BLaER1 treated with 17β-estradiol and CSF1 and Interleukin-3, amounts not matched to agents 10 nM and 100 nM (cell line): ENCODE measurements at regions not wholly inside any gene's neighbourhood (a gene's known extent, or its start where the extent isn't known, plus 50 kb on each side); places are given as distances from the start of the nearest gene placed in this dataset.
"Not testable (repeated sequence)": the region's sequence is repeated elsewhere in the genome, so short reads cannot be mapped to it uniquely, and the experiment has no call there.

Experiments
- H3K27ac ChIP-seq, 11 experiments: shearing (Covaris generic); formaldehyde crosslinking; 2 replicates each; pipeline ENCODE4 v1.8.1; 2022
- H3K27me3 ChIP-seq, 11 experiments: shearing (Covaris generic); formaldehyde crosslinking; 2 replicates each; pipeline ENCODE4 v1.8.1; 2022
- H3K36me3 ChIP-seq, 11 experiments: shearing (Covaris generic); formaldehyde crosslinking; 2 replicates each; pipeline ENCODE4 v1.8.1; 2022
- H3K4me1 ChIP-seq, 10 experiments: shearing (Covaris generic); formaldehyde crosslinking; 2 replicates each; pipeline ENCODE4 v1.8.1; 2022
- H3K4me2 ChIP-seq, 11 experiments: shearing (Covaris generic); formaldehyde crosslinking; 2 replicates each; pipeline ENCODE4 v1.8.1; 2022
- H3K4me3 ChIP-seq, 10 experiments: shearing (Covaris generic); formaldehyde crosslinking; 2 replicates each; pipeline ENCODE4 v1.8.1; 2022
- H3K9ac ChIP-seq, 11 experiments: shearing (Covaris generic); formaldehyde crosslinking; 2 replicates each; pipeline ENCODE4 v1.8.1; 2022
- H3K9me3 ChIP-seq, 11 experiments: shearing (Covaris generic); formaldehyde crosslinking; replicated peaks in 1 of 11; 2 replicates each; pipeline ENCODE4 v1.8.1; 2022
- H4K20me1 ChIP-seq, 11 experiments: shearing (Covaris generic); formaldehyde crosslinking; 2 replicates each; pipeline ENCODE4 v1.8.1; 2022
- Cebpa-rat ChIP-seq, 11 experiments: shearing (Covaris generic); IDR thresholded peaks; 2 replicates each; pipeline ENCODE4 v1.8.1; 2022

GRCh38 chr5:14929293-14930065 is 57.9 kb upstream of the ANKH start:
- H3K9ac ChIP-seq: no peak overlapping the region
- H4K20me1 ChIP-seq: no peaks in the 10 kb centered on the region
- peaks cover 0 to 21% (median 0%) of the 10 kb centered on the region in 11 experiments; a peak in 4 of 22 replicates for H3K9me3 ChIP-seq
- H3K27ac ChIP-seq: peak overlapping the region in 9 of 11 experiments; percentile 0 to 40 (median 29); a peak in 10 of 22 replicates
- H3K4me2 ChIP-seq: peak overlapping the region in 5 of 11 experiments; percentile 26 to 45 (median 36); a peak in 8 of 22 replicates
- H3K4me1 ChIP-seq: peaks cover 26 to 86% (median 44%) of the 10 kb centered on the region in 10 experiments
- H3K4me3 ChIP-seq: no peak overlapping the region
- H3K27me3 ChIP-seq: no peaks in the 10 kb centered on the region
- H3K36me3 ChIP-seq: no peaks in the 10 kb centered on the region
- TF ChIP-seq Cebpa-rat (IDR thresholded peaks at IDR 0.05): no peak

- H3K27ac ChIP-seq: peak overlapping the region in 7 of 11 experiments; percentile 5 to 95 (median 88); a peak in 6 of 22 replicates
- H3K27me3 ChIP-seq: no peaks in the 10 kb centered on the region
- H3K9ac ChIP-seq: no peak overlapping the region
- no peak overlapping the region for H3K4me3 ChIP-seq
- H3K36me3 ChIP-seq: no peaks in the 10 kb centered on the region
- H4K20me1 ChIP-seq: no peaks in the 10 kb centered on the region
- peaks cover 0 to 13% (median 0%) of the 10 kb centered on the region in 11 experiments; a peak in 4 of 22 replicates for H3K9me3 ChIP-seq
- TF ChIP-seq Cebpa-rat (IDR thresholded peaks at IDR 0.05): no peak
- H3K4me2 ChIP-seq: peak overlapping the region in 2 of 11 experiments; percentile 13 to 78; a peak in 2 of 22 replicates
- peaks cover 29 to 86% (median 50%) of the 10 kb centered on the region in 10 experiments for H3K4me1 ChIP-seq
Observed at GRCh38 chr5:14928661-14929060, 57.1 kb upstream of the ANKH start.

GRCh38 chr5:14925326-14925725 is 53.7 kb upstream of the ANKH start:
- H3K4me3 ChIP-seq: peak overlapping the region in 7 of 10 experiments; percentile 7 to 36 (median 24); a peak in 6 of 20 replicates
- no peak for TF ChIP-seq Cebpa-rat (IDR thresholded peaks at IDR 0.05)
- H3K4me1 ChIP-seq: peaks cover 29 to 96% (median 68%) of the 10 kb centered on the region in 10 experiments
- H3K9ac ChIP-seq: peak overlapping the region; percentile 36 to 80 (median 75); a peak in 21 of 22 replicates
- peak overlapping the region; percentile 52 to 95 (median 91); a peak in 21 of 22 replicates for H3K27ac ChIP-seq
- no peaks in the 10 kb centered on the region for H3K27me3 ChIP-seq
- H3K4me2 ChIP-seq: peak overlapping the region; percentile 74 to 86 (median 82)
- H3K36me3 ChIP-seq: no peaks in the 10 kb centered on the region
- no peaks in the 10 kb centered on the region; a peak in 1 of 22 replicates for H3K9me3 ChIP-seq
- no peaks in the 10 kb centered on the region for H4K20me1 ChIP-seq

GRCh38 chr5:14922952-14923351 is 51.4 kb upstream of the ANKH start:
- not testable (repeated sequence) for H3K9me3 ChIP-seq, H3K4me3 ChIP-seq, H4K20me1 ChIP-seq, H3K27me3 ChIP-seq, H3K36me3 ChIP-seq, H3K9ac ChIP-seq
- 0 out of 22 replicates have a peak, but pooled peaks of 1 of the 11 experiments have one; percentile 27 for TF ChIP-seq Cebpa-rat (IDR thresholded peaks at IDR 0.05)
- H3K27ac ChIP-seq: peak overlapping the region in 9 of 11 experiments; percentile 10 to 95 (median 57); a peak in 14 of 22 replicates
- H3K4me1 ChIP-seq: peaks cover 29 to 82% (median 57%) of the 10 kb centered on the region in 10 experiments
- peak overlapping the region in 8 of 11 experiments; percentile 5 to 86 (median 62); a peak in 14 of 22 replicates for H3K4me2 ChIP-seq

- H3K27me3 ChIP-seq: no peaks in the 10 kb centered on the region
- no peak for TF ChIP-seq Cebpa-rat (IDR thresholded peaks at IDR 0.05)
- peaks cover 0 to 3% (median 0%) of the 10 kb centered on the region in 11 experiments; a peak in 4 of 22 replicates for H3K9me3 ChIP-seq
- no peak overlapping the region for H3K4me3 ChIP-seq
- peak overlapping the region in 8 of 11 experiments; percentile 13 to 86 (median 62); a peak in 13 of 22 replicates for H3K4me2 ChIP-seq
- H3K4me1 ChIP-seq: peaks cover 29 to 77% (median 52%) of the 10 kb centered on the region in 10 experiments
- H3K9ac ChIP-seq: no peak overlapping the region; a peak in 1 of 22 replicates
- H3K36me3 ChIP-seq: no peaks in the 10 kb centered on the region
- H4K20me1 ChIP-seq: no peaks in the 10 kb centered on the region
- peak overlapping the region in 7 of 11 experiments; percentile 40 to 95 (median 51); a peak in 14 of 22 replicates for H3K27ac ChIP-seq
Observed at GRCh38 chr5:14922456-14922855, 50.9 kb upstream of the ANKH start.
